ENCODE measurements at regions not wholly inside any gene's neighbourhood (a gene's known extent, or its start where the extent isn't known, plus 50 kb on each side); places are given as distances from the start of the nearest gene placed in this dataset.

DNA sequence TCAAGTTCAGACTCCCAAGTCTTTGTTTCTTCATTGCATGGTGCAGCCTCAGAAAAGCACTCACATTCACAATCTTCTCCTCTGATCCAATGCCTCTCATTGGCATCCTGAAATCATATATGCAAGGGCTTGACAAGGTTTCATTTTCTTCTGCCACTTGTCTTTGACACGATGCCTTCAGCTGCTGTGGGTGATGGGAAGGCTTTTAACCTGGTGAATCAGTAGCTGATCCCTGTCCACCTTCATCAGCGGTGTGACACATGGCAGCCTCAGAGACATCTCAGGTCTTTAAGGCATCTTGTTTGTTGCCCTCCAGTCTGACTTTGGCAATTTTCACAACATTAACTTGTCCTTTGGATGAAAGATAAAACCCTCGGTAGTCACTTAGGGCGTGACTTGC lies 147.2 kb downstream of the PRELID2 start:
- no peak overlapping the region for H2AFZ ChIP-seq (replicated peaks; ENCODE audit: low read length, poor library complexity)
- no peak overlapping the region for H4K8ac ChIP-seq (ENCODE audit: low read depth in 2 of 2, low read length in 2 of 2)
- H3K4me2 ChIP-seq (ENCODE audit: low read depth, low read length): no peak overlapping the region
- no peak overlapping the region for H2AK9ac ChIP-seq (replicated peaks; ENCODE audit: low read depth, low read length, poor library complexity)
- no peak overlapping the region for H3K14ac ChIP-seq (replicated peaks; ENCODE audit: low read depth, low read length)
- no peak overlapping the region for H2AK5ac ChIP-seq (ENCODE audit: low read depth, low read length)
- H3K23ac ChIP-seq (ENCODE audit: low read depth, low read length): no peak overlapping the region
- CTCF ChIA-PET: no interaction called here
- H3K18ac ChIP-seq (ENCODE audit: low read depth, low read length): no peak overlapping the region
- H3K4me1 ChIP-seq (ENCODE audit: control insufficient read depth, insufficient read depth, low read length): no peaks in the 10 kb centered on the region
- no peak overlapping the region for H3K27ac ChIP-seq (ENCODE audit: insufficient read depth, low read length)
- H2BK15ac ChIP-seq (ENCODE audit: low read depth, low read length): no peak overlapping the region
- H3K36me3 ChIP-seq (ENCODE audit: control insufficient read depth, insufficient read depth, low read length): no peaks in the 10 kb centered on the region
- no peak overlapping the region for H2BK120ac ChIP-seq (ENCODE audit: low read depth, low read length)
- no peak overlapping the region for H3K4ac ChIP-seq (ENCODE audit: low read depth, low read length)
- no peak overlapping the region for H3K56ac ChIP-seq (ENCODE audit: extremely low read depth, insufficient read depth, low read length)
- POLR2A ChIA-PET (ENCODE audit: unreplicated experiment): no interaction called here
- no peaks in the 10 kb centered on the region for H3K9me3 ChIP-seq (ENCODE audit: control insufficient read depth, insufficient read depth, low read length)
- DNase-seq (no peak), ATAC-seq (ENCODE audit: low read depth) (no peak)
- WGBS, 2 experiments (ENCODE audit: extremely low coverage in 2 of 2, insufficient read length in 1 of 2): no CpG with 5 or more reads among the region's 4 CpGs
- H3K9me1 ChIP-seq (ENCODE audit: insufficient read depth, low read length): no peaks in the 10 kb centered on the region
- no peak overlapping the region for H3K9ac ChIP-seq (ENCODE audit: low read depth, low read length)
- BruUV-seq (replicated peaks): no TSS peak
- no peak overlapping the region for H4K91ac ChIP-seq (ENCODE audit: insufficient read depth, low read depth, low read length)
- intact Hi-C loops (cut with micrococcal nuclease) (no loop called here), in situ Hi-C loops (cut with MboI; ENCODE audit: low sequenced_read_pairs) (loop anchor here (10.0 kb wide), 1 partner anchor 367 kb away; no protein-coding TSS in a partner anchor), dilution Hi-C loops (cut with HindIII; ENCODE audit: low sequenced_read_pairs, unreplicated experiment) (no loop called here)
- no peaks in the 10 kb centered on the region for H4K20me1 ChIP-seq (ENCODE audit: insufficient read depth, low read length)
- no peaks in the 10 kb centered on the region for H3K27me3 ChIP-seq (ENCODE audit: control insufficient read depth, insufficient read depth, low read length)
- H2BK5ac ChIP-seq (ENCODE audit: low read depth, low read length, poor library complexity, severe bottlenecking): no peak overlapping the region
- H4K5ac ChIP-seq (ENCODE audit: low read depth, low read length): no peak overlapping the region
- no peak for TF ChIP-seq CHD1 (IDR thresholded peaks at IDR 0.05; ENCODE audit: low read depth, low read length)
- no peak for TF ChIP-seq MAZ (IDR thresholded peaks at IDR 0.05; ENCODE audit: borderline replicate concordance, low read depth, low read length)
- no peak for TF ChIP-seq FOS (IDR thresholded peaks at IDR 0.05; ENCODE audit: low read depth, low read length)
- no peak for TF ChIP-seq MAFK (IDR thresholded peaks at IDR 0.05; ENCODE audit: low read depth, low read length)
- TF ChIP-seq, protein P1, sequence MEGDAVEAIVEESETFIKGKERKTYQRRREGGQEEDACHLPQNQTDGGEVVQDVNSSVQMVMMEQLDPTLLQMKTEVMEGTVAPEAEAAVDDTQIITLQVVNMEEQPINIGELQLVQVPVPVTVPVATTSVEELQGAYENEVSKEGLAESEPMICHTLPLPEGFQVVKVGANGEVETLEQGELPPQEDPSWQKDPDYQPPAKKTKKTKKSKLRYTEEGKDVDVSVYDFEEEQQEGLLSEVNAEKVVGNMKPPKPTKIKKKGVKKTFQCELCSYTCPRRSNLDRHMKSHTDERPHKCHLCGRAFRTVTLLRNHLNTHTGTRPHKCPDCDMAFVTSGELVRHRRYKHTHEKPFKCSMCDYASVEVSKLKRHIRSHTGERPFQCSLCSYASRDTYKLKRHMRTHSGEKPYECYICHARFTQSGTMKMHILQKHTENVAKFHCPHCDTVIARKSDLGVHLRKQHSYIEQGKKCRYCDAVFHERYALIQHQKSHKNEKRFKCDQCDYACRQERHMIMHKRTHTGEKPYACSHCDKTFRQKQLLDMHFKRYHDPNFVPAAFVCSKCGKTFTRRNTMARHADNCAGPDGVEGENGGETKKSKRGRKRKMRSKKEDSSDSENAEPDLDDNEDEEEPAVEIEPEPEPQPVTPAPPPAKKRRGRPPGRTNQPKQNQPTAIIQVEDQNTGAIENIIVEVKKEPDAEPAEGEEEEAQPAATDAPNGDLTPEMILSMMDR (conservative IDR thresholded peaks at IDR 0.05; ENCODE audit: low read depth, low read length): no peak
- TF ChIP-seq BHLHE40 (IDR thresholded peaks at IDR 0.05; ENCODE audit: low read depth, low read length): no peak
- TF ChIP-seq, protein P2, sequence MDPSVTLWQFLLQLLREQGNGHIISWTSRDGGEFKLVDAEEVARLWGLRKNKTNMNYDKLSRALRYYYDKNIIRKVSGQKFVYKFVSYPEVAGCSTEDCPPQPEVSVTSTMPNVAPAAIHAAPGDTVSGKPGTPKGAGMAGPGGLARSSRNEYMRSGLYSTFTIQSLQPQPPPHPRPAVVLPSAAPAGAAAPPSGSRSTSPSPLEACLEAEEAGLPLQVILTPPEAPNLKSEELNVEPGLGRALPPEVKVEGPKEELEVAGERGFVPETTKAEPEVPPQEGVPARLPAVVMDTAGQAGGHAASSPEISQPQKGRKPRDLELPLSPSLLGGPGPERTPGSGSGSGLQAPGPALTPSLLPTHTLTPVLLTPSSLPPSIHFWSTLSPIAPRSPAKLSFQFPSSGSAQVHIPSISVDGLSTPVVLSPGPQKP (IDR thresholded peaks at IDR 0.05; ENCODE audit: borderline replicate concordance, low read depth, low read length): no peak
- H3K4me3 ChIP-seq (ENCODE audit: insufficient read depth, low read depth, low read length): no peak overlapping the region
- H2BK20ac ChIP-seq (ENCODE audit: low read depth, low read length): no peak overlapping the region
- no peaks in the 10 kb centered on the region for H3K79me1 ChIP-seq (ENCODE audit: low read depth in 1 of 2, low read length in 2 of 2)

Data from IMR-90 (cell line).